A549 (cell line): ENCODE measurements at regions not wholly inside any gene's neighbourhood (a gene's known extent, or its start where the extent isn't known, plus 50 kb on each side); places are given as distances from the start of the nearest gene placed in this dataset.

Source experiments
- CTCF ChIP-seq: fragments of >200 bp; sonication (Bioruptor Twin); formaldehyde crosslinking; IDR thresholded peaks from 3 replicates; pipeline ENCODE4 v1.5.1; 2016
- SREBF2 ChIP-seq: fragments of 450-650 bp; IDR thresholded peaks from 2 replicates; pipeline ENCODE4 v1.6.1; 2014; ENCODE audit warnings: mild to moderate bottlenecking, moderate library complexity

- TF ChIP-seq SREBF2 (no peak), CTCF (no peak)
Observed at GRCh38 chr16:49078104-49078503, 203.5 kb downstream of the CBLN1 start.
